Keratinocyte (primary cell): ENCODE measurements at regions not wholly inside any gene's neighbourhood (a gene's known extent, or its start where the extent isn't known, plus 50 kb on each side); places are given as distances from the start of the nearest gene placed in this dataset.

Experiments
- DNase-seq: peaks from one replicate; pipeline ENCODE4 v3.0.0-alpha.2; 2011; ENCODE audit warnings: low read depth, missing footprints, low spot score
- FAIRE-seq: peaks from 2 replicates; lab custom pipeline; 2011; peaks lifted over from hg19 to GRCh38; lab: Jason Lieb, UNC
- H2AFZ ChIP-seq: 2 replicates; pipeline ENCODE4 v1.6.0; 2012; ENCODE audit warnings: low read length, control low read depth, inconsistent platforms; ENCODE audit not compliant: control insufficient read depth
- H3K27ac ChIP-seq: 2 replicates; pipeline ENCODE4 v1.5.1; 2011; ENCODE audit warnings: low read length; ENCODE audit not compliant: control insufficient read depth, insufficient read depth
- H3K27me3 ChIP-seq: 3 replicates; pipeline ENCODE4 v1.6.0; 2011; ENCODE audit warnings: low read length; ENCODE audit not compliant: control insufficient read depth, insufficient read depth; ENCODE audit errors: extremely low read depth
- H3K36me3 ChIP-seq, 2 experiments: 2 replicates in 1 of 2; 3 replicates in 1 of 2; pipeline ENCODE4 v1.5.1; 2011; ENCODE audit warnings: low read length in 2 of 2, mild to moderate bottlenecking in 1 of 2; ENCODE audit not compliant: control insufficient read depth in 2 of 2, insufficient read depth in 2 of 2; ENCODE audit errors: extremely low read depth in 1 of 2
- H3K4me1 ChIP-seq: 3 replicates; pipeline ENCODE4 v1.5.1; 2011; ENCODE audit warnings: low read length; ENCODE audit not compliant: control insufficient read depth, insufficient read depth; ENCODE audit errors: extremely low read depth
- H3K4me2 ChIP-seq: 3 replicates; pipeline ENCODE4 v1.6.0; 2011; ENCODE audit warnings: low read depth, low read length; ENCODE audit not compliant: control insufficient read depth, insufficient read depth; ENCODE audit errors: extremely low read depth
- H3K4me3 ChIP-seq, 3 experiments: fragments of 200-600 bp in 1 of 3; sonication (generic) in 1 of 3; 2 replicates in 2 of 3; 3 replicates in 1 of 3; pipeline ENCODE4 v1.5.1; 2011 to 2016; ENCODE audit warnings: low read length in 3 of 3, mild to moderate bottlenecking in 3 of 3, control low read depth in 2 of 3, inconsistent platforms in 1 of 3, low read depth in 1 of 3, mixed read lengths in 1 of 3, mixed run types in 1 of 3, moderate library complexity in 1 of 3; ENCODE audit not compliant: control insufficient read depth in 2 of 3, insufficient read depth in 2 of 3; ENCODE audit errors: extremely low read depth in 1 of 3
- H3K79me2 ChIP-seq: 2 replicates; pipeline ENCODE4 v1.6.0; 2012; ENCODE audit warnings: low read length; ENCODE audit not compliant: control insufficient read depth, insufficient read depth
- H3K9ac ChIP-seq: 3 replicates; pipeline ENCODE4 v1.6.0; 2011; ENCODE audit warnings: low read length; ENCODE audit not compliant: control insufficient read depth, insufficient read depth; ENCODE audit errors: extremely low read depth
- H3K9me1 ChIP-seq: 3 replicates; pipeline ENCODE4 v1.6.0; 2011; ENCODE audit warnings: low read length; ENCODE audit not compliant: control insufficient read depth, insufficient read depth; ENCODE audit errors: extremely low read depth
- H3K9me3 ChIP-seq: 2 replicates; pipeline ENCODE4 v1.5.1; 2012; ENCODE audit warnings: low read depth, low read length; ENCODE audit not compliant: control insufficient read depth
- H4K20me1 ChIP-seq: 3 replicates; pipeline ENCODE4 v1.6.0; 2011; ENCODE audit warnings: low read length; ENCODE audit not compliant: control insufficient read depth, insufficient read depth; ENCODE audit errors: extremely low read depth
- CTCF ChIP-seq, 3 experiments: IDR thresholded peaks in 1 of 3; conservative IDR thresholded peaks in 1 of 3; optimal IDR thresholded peaks in 1 of 3; 2 replicates in 2 of 3; 3 replicates in 1 of 3; pipeline versions ENCODE3 to v1.5.1; 2011; ENCODE audit warnings: low read length in 3 of 3, mild to moderate bottlenecking in 3 of 3, moderate library complexity in 2 of 3, control low read depth in 1 of 3, inconsistent platforms in 1 of 3; ENCODE audit not compliant: insufficient read depth in 2 of 3; ENCODE audit errors: extremely low read depth in 1 of 3
- EZH2 ChIP-seq: IDR thresholded peaks from one replicate; pipeline ENCODE4 v1.6.1; 2012; ENCODE audit warnings: inconsistent platforms, mild to moderate bottlenecking, low read length, moderate library complexity
- dilution Hi-C: fragments of 300-500 bp; cut with MboI; formaldehyde crosslinking; loops from one replicate; pipeline ENCODE4 v1.7.0; 2020; ENCODE audit warnings: low sequenced_read_pairs; ENCODE audit not compliant: extremely low pct_ligation_motif_present

DNA sequence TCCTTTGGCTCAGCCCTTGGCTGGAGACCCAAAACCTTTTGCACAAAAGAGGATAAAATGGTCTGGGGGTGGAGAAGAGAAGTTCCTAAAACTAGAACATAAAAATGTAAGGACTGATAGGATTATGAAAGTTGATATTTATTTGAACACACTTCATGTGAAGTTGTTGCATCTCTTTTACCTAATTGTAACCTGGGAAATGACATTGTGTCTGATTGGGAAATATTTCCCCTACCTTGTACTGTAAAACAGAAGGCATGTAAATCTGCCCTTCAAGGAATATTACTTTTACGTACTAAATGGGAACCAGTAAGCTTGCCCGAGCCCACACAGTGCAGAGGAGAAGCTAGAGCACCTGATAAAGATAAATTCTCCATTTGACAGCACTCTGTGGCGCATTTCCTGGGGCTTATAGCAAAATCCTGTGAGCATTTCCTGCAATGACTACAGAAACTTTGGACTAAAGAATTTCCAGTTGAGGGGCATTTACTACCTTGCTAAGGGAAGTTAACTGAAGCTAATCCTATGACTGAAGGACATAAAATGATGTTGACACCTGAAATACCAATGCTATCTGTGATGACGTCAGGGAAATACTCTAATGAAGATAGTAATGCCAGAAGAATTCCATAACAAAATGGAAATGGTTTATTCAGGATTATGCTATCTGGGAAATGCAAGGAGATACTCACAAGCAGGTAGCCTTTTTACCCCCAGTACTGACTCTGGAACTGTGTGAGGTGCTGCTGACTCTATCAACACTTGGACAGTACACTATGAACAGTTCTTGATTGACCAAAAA lies 78.3 kb upstream of the LIFR start:
- H2AFZ ChIP-seq = no peak overlapping the region
- no peaks in the 10 kb centered on the region for H3K79me2 ChIP-seq
- H3K4me3 ChIP-seq = no peak overlapping the region
- H3K4me2 ChIP-seq = no peak overlapping the region
- no peaks in the 10 kb centered on the region for H3K9me1 ChIP-seq
- no peak overlapping the region for H3K9ac ChIP-seq
- no peaks in the 10 kb centered on the region for H3K4me1 ChIP-seq
- FAIRE-seq (no peak), DNase-seq (no peak)
- no peaks in the 10 kb centered on the region for H3K9me3 ChIP-seq
- dilution Hi-C loops = no loop called here
- no peaks in the 10 kb centered on the region for H3K27me3 ChIP-seq
- H3K36me3 ChIP-seq = no peaks in the 10 kb centered on the region
- H3K27ac ChIP-seq = no peak overlapping the region
- no peaks in the 10 kb centered on the region for H4K20me1 ChIP-seq
- TF ChIP-seq CTCF (optimal IDR thresholded peaks at IDR 0.05 in 1 of 3, IDR thresholded peaks at IDR 0.05 in 1 of 3, conservative IDR thresholded peaks at IDR 0.05 in 1 of 3; ENCODE audit: extremely low read depth in 1 of 3, insufficient read depth in 2 of 3, low read length in 3 of 3) = no peak
- no peak for TF ChIP-seq EZH2

DNA sequence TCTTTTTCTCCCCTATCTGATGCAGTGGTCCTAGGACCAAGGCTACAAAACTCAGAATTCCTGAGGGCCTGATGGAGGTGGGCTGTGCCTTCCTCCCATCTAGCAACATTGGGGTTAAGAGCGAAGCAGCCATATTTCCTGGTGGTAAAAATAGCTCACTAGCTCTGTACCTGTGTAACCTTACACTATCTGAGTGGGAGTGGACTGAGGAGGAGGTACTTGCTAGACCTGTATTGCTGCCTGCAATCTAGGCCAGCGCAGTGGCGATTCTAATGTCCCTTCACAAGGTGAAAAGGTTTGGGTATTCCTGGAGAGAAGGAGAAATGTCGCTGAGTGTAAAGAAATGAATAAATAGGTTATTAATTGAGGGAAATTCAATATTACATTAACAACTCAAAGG lies 80.2 kb upstream of the LIFR start:
- Histone ChIP-seq H3K27ac (no peak overlapping the region), H3K36me3 (no peaks in the 10 kb centered on the region), H3K27me3 (peaks cover 4% of the 10 kb centered on the region), H3K9me3 (no peaks in the 10 kb centered on the region), H3K9ac (no peak overlapping the region), H3K4me1 (no peaks in the 10 kb centered on the region), H3K9me1 (no peaks in the 10 kb centered on the region), H3K4me2 (no peak overlapping the region), H3K4me3 (no peak overlapping the region), H2AFZ (no peak overlapping the region), H3K79me2 (no peaks in the 10 kb centered on the region), H4K20me1 (no peaks in the 10 kb centered on the region)
- dilution Hi-C loops = no loop called here
- FAIRE-seq (no peak), DNase-seq (no peak)
- TF ChIP-seq EZH2 (no peak), CTCF (optimal IDR thresholded peaks at IDR 0.05 in 1 of 3, IDR thresholded peaks at IDR 0.05 in 1 of 3, conservative IDR thresholded peaks at IDR 0.05 in 1 of 3; ENCODE audit: extremely low read depth in 1 of 3, insufficient read depth in 2 of 3, low read length in 3 of 3) (no peak)
